ENCODE measurements at regions not wholly inside any gene's neighbourhood (a gene's known extent, or its start where the extent isn't known, plus 50 kb on each side); places are given as distances from the start of the nearest gene placed in this dataset.

- Histone ChIP-seq H3K27me3 (ENCODE audit: control insufficient read depth, extremely low read depth, insufficient read depth, low read length) (no peaks in the 10 kb centered on the region), H3K36me3 (ENCODE audit: control insufficient read depth in 2 of 2, extremely low read depth in 1 of 2, insufficient read depth in 2 of 2, low read length in 2 of 2) (no peaks in the 10 kb centered on the region), H3K27ac (ENCODE audit: control insufficient read depth, insufficient read depth, low read length) (no peak overlapping the region), H3K79me2 (ENCODE audit: control insufficient read depth, insufficient read depth, low read length) (no peaks in the 10 kb centered on the region), H3K9me3 (ENCODE audit: control insufficient read depth, low read depth, low read length) (no peaks in the 10 kb centered on the region), H3K4me2 (ENCODE audit: control insufficient read depth, extremely low read depth, insufficient read depth, low read depth, low read length) (no peak overlapping the region), H3K4me3 (ENCODE audit: control insufficient read depth in 2 of 3, extremely low read depth in 1 of 3, insufficient read depth in 2 of 3, low read depth in 1 of 3, low read length in 3 of 3) (no peak overlapping the region), H3K9me1 (ENCODE audit: control insufficient read depth, extremely low read depth, insufficient read depth, low read length) (no peaks in the 10 kb centered on the region), H3K9ac (ENCODE audit: control insufficient read depth, extremely low read depth, insufficient read depth, low read length) (no peak overlapping the region), H4K20me1 (ENCODE audit: control insufficient read depth, extremely low read depth, insufficient read depth, low read length) (no peaks in the 10 kb centered on the region), H2AFZ (ENCODE audit: control insufficient read depth, low read length) (no peak overlapping the region), H3K4me1 (ENCODE audit: control insufficient read depth, extremely low read depth, insufficient read depth, low read length) (no peaks in the 10 kb centered on the region)
- TF ChIP-seq EZH2 (IDR thresholded peaks at IDR 0.05; ENCODE audit: low read length), result no peak
- no peak for TF ChIP-seq CTCF (optimal IDR thresholded peaks at IDR 0.05 in 1 of 3, IDR thresholded peaks at IDR 0.05 in 1 of 3, conservative IDR thresholded peaks at IDR 0.05 in 1 of 3; ENCODE audit: extremely low read depth in 1 of 3, insufficient read depth in 2 of 3, low read length in 3 of 3)
- FAIRE-seq, result no peak
- no peak for DNase-seq (ENCODE audit: low read depth, low spot score)
- dilution Hi-C loops (cut with MboI; ENCODE audit: extremely low pct_ligation_motif_present, low sequenced_read_pairs), result no loop called here
These were observed 231.7 kb upstream of the ARRDC4 start for GRCh38 chr15:97728791-97729190.

- H3K4me3 ChIP-seq (ENCODE audit: control insufficient read depth in 2 of 3, extremely low read depth in 1 of 3, insufficient read depth in 2 of 3, low read depth in 1 of 3, low read length in 3 of 3), result no peak overlapping the region
- TF ChIP-seq CTCF (optimal IDR thresholded peaks at IDR 0.05 in 1 of 3, IDR thresholded peaks at IDR 0.05 in 1 of 3, conservative IDR thresholded peaks at IDR 0.05 in 1 of 3; ENCODE audit: extremely low read depth in 1 of 3, insufficient read depth in 2 of 3, low read length in 3 of 3) (no peak), EZH2 (IDR thresholded peaks at IDR 0.05; ENCODE audit: low read length) (no peak)
- H3K4me2 ChIP-seq (ENCODE audit: control insufficient read depth, extremely low read depth, insufficient read depth, low read depth, low read length), result no peak overlapping the region
- no peaks in the 10 kb centered on the region for H3K4me1 ChIP-seq (ENCODE audit: control insufficient read depth, extremely low read depth, insufficient read depth, low read length)
- no peaks in the 10 kb centered on the region for H3K27me3 ChIP-seq (ENCODE audit: control insufficient read depth, extremely low read depth, insufficient read depth, low read length)
- no peaks in the 10 kb centered on the region for H3K36me3 ChIP-seq (ENCODE audit: control insufficient read depth in 2 of 2, extremely low read depth in 1 of 2, insufficient read depth in 2 of 2, low read length in 2 of 2)
- dilution Hi-C loops (cut with MboI; ENCODE audit: extremely low pct_ligation_motif_present, low sequenced_read_pairs), result no loop called here
- H3K79me2 ChIP-seq (ENCODE audit: control insufficient read depth, insufficient read depth, low read length), result no peaks in the 10 kb centered on the region
- no peak overlapping the region for H3K9ac ChIP-seq (ENCODE audit: control insufficient read depth, extremely low read depth, insufficient read depth, low read length)
- no peaks in the 10 kb centered on the region for H4K20me1 ChIP-seq (ENCODE audit: control insufficient read depth, extremely low read depth, insufficient read depth, low read length)
- FAIRE-seq, result no peak
- DNase-seq (ENCODE audit: low read depth, low spot score), result no peak
- no peak overlapping the region for H3K27ac ChIP-seq (ENCODE audit: control insufficient read depth, insufficient read depth, low read length)
- no peak overlapping the region for H2AFZ ChIP-seq (ENCODE audit: control insufficient read depth, low read length)
- H3K9me1 ChIP-seq (ENCODE audit: control insufficient read depth, extremely low read depth, insufficient read depth, low read length), result no peaks in the 10 kb centered on the region
- no peaks in the 10 kb centered on the region for H3K9me3 ChIP-seq (ENCODE audit: control insufficient read depth, low read depth, low read length)
These were observed 231.2 kb upstream of the ARRDC4 start for GRCh38 chr15:97729270-97729669.
